ENCODE measurements at regions not wholly inside any gene's neighbourhood (a gene's known extent, or its start where the extent isn't known, plus 50 kb on each side); places are given as distances from the start of the nearest gene placed in this dataset.

GRCh38 chr2:19119326-19120001 lies 239.0 kb downstream of the OSR1 start:
- no peak for TF ChIP-seq CTCF (IDR thresholded peaks at IDR 0.05)
- TF ChIP-seq POLR2A (IDR thresholded peaks at IDR 0.05) = no peak
- peak in 1 of 2 donors; percentile 35 for TF ChIP-seq EP300 (IDR thresholded peaks at IDR 0.05)
